Neural cell (in vitro differentiated cells): ENCODE measurements at regions not wholly inside any gene's neighbourhood (a gene's known extent, or its start where the extent isn't known, plus 50 kb on each side); places are given as distances from the start of the nearest gene placed in this dataset.

Experiments used
- H2AFZ ChIP-seq: fragments of 200-600, 300-800 bp; sonication (generic), shearing (Covaris generic); 2 replicates; pipeline ENCODE4 v1.6.0; 2014; ENCODE audit warnings: low read depth, mild to moderate bottlenecking, antibody characterized with exemption, low read length, moderate library complexity
- H3F3A ChIP-seq: fragments of 200-600 bp; shearing (Covaris generic); 2 replicates; pipeline ENCODE4 v1.6.1; 2016; ENCODE audit warnings: mild to moderate bottlenecking, moderate library complexity, mixed read lengths, antibody characterized with exemption, low read length; ENCODE audit not compliant: insufficient read depth, poor library complexity, severe bottlenecking
- H3K27ac ChIP-seq: fragments of 200-600, 300-800 bp; sonication (generic), shearing (Covaris generic); 2 replicates; pipeline ENCODE4 v1.5.1; 2014; ENCODE audit warnings: mild to moderate bottlenecking, low read length, moderate library complexity
- H3K27me3 ChIP-seq: fragments of 300-800, 200-600 bp; sonication (generic), shearing (Covaris generic); 2 replicates; pipeline ENCODE4 v1.6.0; 2014; ENCODE audit warnings: mild to moderate bottlenecking, low read depth, low read length, moderate library complexity; ENCODE audit not compliant: insufficient read depth
- H3K36me3 ChIP-seq: fragments of 300-800, 200-600 bp; sonication (generic), shearing (Covaris generic); 2 replicates; pipeline ENCODE4 v1.5.1; 2014; ENCODE audit warnings: mild to moderate bottlenecking, antibody characterized with exemption, low read length, moderate library complexity; ENCODE audit not compliant: insufficient read depth
- H3K4me2 ChIP-seq: fragments of 300-800, 200-600 bp; sonication (generic), shearing (Covaris generic); 2 replicates; pipeline ENCODE4 v1.6.0; 2014; ENCODE audit warnings: mild to moderate bottlenecking, low read length
- H3K4me3 ChIP-seq: fragments of 300-800, 200-600 bp; sonication (generic), shearing (Covaris generic); 2 replicates; pipeline ENCODE4 v1.5.1; 2014; ENCODE audit warnings: mild to moderate bottlenecking, low read length, moderate library complexity
- H3K79me2 ChIP-seq: fragments of 200-600 bp; shearing (Covaris generic); replicated peaks from 2 replicates; pipeline ENCODE4 v1.6.0; 2014; ENCODE audit warnings: mild to moderate bottlenecking, low read length, moderate library complexity; ENCODE audit not compliant: insufficient read depth
- H3K9ac ChIP-seq: fragments of 300-800, 200-600 bp; sonication (generic), shearing (Covaris generic); 2 replicates; pipeline ENCODE4 v1.6.1; 2016; ENCODE audit warnings: mild to moderate bottlenecking, low read length, mixed read lengths
- H3K9me2 ChIP-seq: fragments of 200-600 bp; shearing (Covaris generic); 2 replicates; pipeline ENCODE4 v1.6.1; 2016; ENCODE audit warnings: mild to moderate bottlenecking, low read length, mixed read lengths; ENCODE audit not compliant: insufficient read depth
- H3K9me3 ChIP-seq: fragments of 200-600, 300-800 bp; sonication (generic), shearing (Covaris generic); 2 replicates; pipeline ENCODE4 v1.6.1; 2016; ENCODE audit warnings: mild to moderate bottlenecking, mixed run types, low read length, moderate library complexity, mixed read lengths
- H4K20me1 ChIP-seq: fragments of 200-600 bp; shearing (Covaris generic); 2 replicates; pipeline ENCODE4 v1.6.1; 2016; ENCODE audit warnings: mild to moderate bottlenecking, mixed run types; ENCODE audit not compliant: insufficient read depth
- CTCF ChIP-seq: fragments of 450-650 bp; IDR thresholded peaks from 2 replicates; pipeline ENCODE4 v1.5.1; 2014; ENCODE audit warnings: antibody characterized with exemption, mild to moderate bottlenecking, moderate library complexity; ENCODE audit not compliant: poor library complexity, severe bottlenecking
- EP300 ChIP-seq: fragments of 450-650 bp; conservative IDR thresholded peaks from 2 replicates; pipeline ENCODE4 v1.6.1; 2014; ENCODE audit warnings: antibody characterized with exemption, mild to moderate bottlenecking, moderate library complexity; ENCODE audit not compliant: poor library complexity, severe bottlenecking
- EZH2 ChIP-seq: fragments of 200-600, 300-800 bp; shearing (Covaris generic), sonication (generic); IDR thresholded peaks from 2 replicates; pipeline ENCODE4 v1.6.1; 2014; ENCODE audit warnings: antibody characterized with exemption, low read length, borderline replicate concordance, mild to moderate bottlenecking; ENCODE audit not compliant: insufficient read depth, poor library complexity, severe bottlenecking
- MXI1 ChIP-seq: fragments of 450-650 bp; conservative IDR thresholded peaks from 2 replicates; pipeline ENCODE4 v1.6.1; 2014; ENCODE audit warnings: antibody characterized with exemption, mild to moderate bottlenecking; ENCODE audit not compliant: poor library complexity, severe bottlenecking
- POLR2AphosphoS5 ChIP-seq: IDR thresholded peaks from 2 replicates; pipeline ENCODE4 v1.6.1; 2012
- RAD21 ChIP-seq: fragments of 450-650 bp; conservative IDR thresholded peaks from 2 replicates; pipeline ENCODE4 v1.6.1; 2014; ENCODE audit warnings: antibody characterized with exemption, mild to moderate bottlenecking, moderate library complexity
- REST ChIP-seq: IDR thresholded peaks from 2 replicates; pipeline ENCODE4 v1.6.1; 2012; ENCODE audit warnings: borderline replicate concordance
- SMC3 ChIP-seq: fragments of 450-650 bp; conservative IDR thresholded peaks from 2 replicates; pipeline ENCODE4 v1.6.1; 2014; ENCODE audit warnings: antibody characterized with exemption, mild to moderate bottlenecking, moderate library complexity; ENCODE audit not compliant: poor library complexity
- TAF1 ChIP-seq: IDR thresholded peaks from 2 replicates; pipeline ENCODE4 v1.6.1; 2012; ENCODE audit warnings: low read depth

- Histone ChIP-seq H3F3A (no peaks in the 10 kb centered on the region), H3K9me2 (no peaks in the 10 kb centered on the region), H3K4me2 (no peak overlapping the region), H3K27ac (no peak overlapping the region), H3K79me2 (no peaks in the 10 kb centered on the region), H3K27me3 (no peaks in the 10 kb centered on the region), H3K9ac (no peak overlapping the region), H2AFZ (no peak overlapping the region), H3K9me3 (no peaks in the 10 kb centered on the region), H3K36me3 (no peaks in the 10 kb centered on the region), H3K4me3 (no peak overlapping the region), H4K20me1 (no peaks in the 10 kb centered on the region)
- no peak for TF ChIP-seq REST
- no peak for TF ChIP-seq EZH2
- no peak for TF ChIP-seq RAD21
- no peak for TF ChIP-seq EP300
- TF ChIP-seq POLR2AphosphoS5: no peak
- TF ChIP-seq TAF1: no peak
- no peak for TF ChIP-seq CTCF
- no peak for TF ChIP-seq MXI1
- no peak for TF ChIP-seq SMC3
These were observed 248.6 kb upstream of the SLITRK3 start for GRCh38 chr3:165444745-165445144.

- no peaks in the 10 kb centered on the region for H3K9me3 ChIP-seq
- no peaks in the 10 kb centered on the region for H3F3A ChIP-seq
- H3K27ac ChIP-seq: no peak overlapping the region
- no peaks in the 10 kb centered on the region for H4K20me1 ChIP-seq
- TF ChIP-seq SMC3 (no peak), REST (no peak), EZH2 (no peak), RAD21 (no peak), POLR2AphosphoS5 (no peak), EP300 (no peak), MXI1 (no peak), CTCF (no peak), TAF1 (no peak)
- H3K27me3 ChIP-seq: no peaks in the 10 kb centered on the region
- H3K9me2 ChIP-seq: no peaks in the 10 kb centered on the region
- no peak overlapping the region for H2AFZ ChIP-seq
- H3K4me2 ChIP-seq: no peak overlapping the region
- no peak overlapping the region for H3K4me3 ChIP-seq
- no peaks in the 10 kb centered on the region for H3K36me3 ChIP-seq
- no peaks in the 10 kb centered on the region for H3K79me2 ChIP-seq
- H3K9ac ChIP-seq: no peak overlapping the region
These were observed 247.5 kb upstream of the SLITRK3 start for GRCh38 chr3:165443664-165444063.
